ENCODE measurements at regions not wholly inside any gene's neighbourhood (a gene's known extent, or its start where the extent isn't known, plus 50 kb on each side); places are given as distances from the start of the nearest gene placed in this dataset.

GRCh38 chr1:56297904-56298303 is 281.5 kb downstream of the PLPP3 start (continued):
- TF ChIP-seq EZH2 (conservative IDR thresholded peaks at IDR 0.05; ENCODE audit: low read depth, low read length) (no peak), PRPF4 (IDR thresholded peaks at IDR 0.05; ENCODE audit: low read depth, low read length, poor library complexity, severe bottlenecking) (no peak), HDAC6 (IDR thresholded peaks at IDR 0.05; ENCODE audit: low read depth, low read length) (no peak), HNF4A (CRISPR knock-in tag; IDR thresholded peaks at IDR 0.05) (peak; percentile 85), KAT2B (IDR thresholded peaks at IDR 0.05; ENCODE audit: borderline replicate concordance, low read depth, low read length) (no peak), RBFOX2 (IDR thresholded peaks at IDR 0.05; ENCODE audit: low read depth, low read length) (no peak), ZBTB7A (CRISPR knock-in tag; IDR thresholded peaks at IDR 0.05) (no peak), FOXA1 (IDR thresholded peaks at IDR 0.05) (no peak), FOXA1 (CRISPR knock-in tag; IDR thresholded peaks at IDR 0.05) (peak; percentile 78), MEIS2 (CRISPR knock-in tag; IDR thresholded peaks at IDR 0.05) (0 out of 2 replicates have a peak, but pooled peaks have one; percentile 27), HDAC2 (CRISPR knock-in tag; IDR thresholded peaks at IDR 0.05) (peak; percentile 22; the same call in 1 of the 2 replicates), GLI4 (CRISPR knock-in tag; IDR thresholded peaks at IDR 0.05; ENCODE audit: borderline replicate concordance) (no peak), ZNF766 (CRISPR knock-in tag; IDR thresholded peaks at IDR 0.05; ENCODE audit: borderline replicate concordance) (0 out of 2 replicates have a peak, but pooled peaks have one; percentile 72), EP300 (IDR thresholded peaks at IDR 0.05; ENCODE audit: low read depth in 2 of 2, low read length in 2 of 2) (peak in 1 of 2 experiments; percentile 74; a peak in 1 of 4 replicates), EP300 (CRISPR knock-in tag; IDR thresholded peaks at IDR 0.05; ENCODE audit: borderline replicate concordance) (no peak), ZNF800 (CRISPR knock-in tag; IDR thresholded peaks at IDR 0.05) (no peak), TRIM24 (CRISPR knock-in tag; IDR thresholded peaks at IDR 0.05) (no peak), FIP1L1 (IDR thresholded peaks at IDR 0.05; ENCODE audit: borderline replicate concordance, insufficient read depth, low read depth, low read length) (no peak), MTF1 (CRISPR knock-in tag; IDR thresholded peaks at IDR 0.05) (no peak), CREB3 (CRISPR knock-in tag; IDR thresholded peaks at IDR 0.05) (no peak), KDM3A (CRISPR knock-in tag; IDR thresholded peaks at IDR 0.05; ENCODE audit: low read depth) (no peak), ISL2 (CRISPR knock-in tag; IDR thresholded peaks at IDR 0.05) (peak; percentile 73), RCOR2 (CRISPR knock-in tag; IDR thresholded peaks at IDR 0.05) (0 out of 2 replicates have a peak, but pooled peaks have one; percentile 22), TGIF2 (CRISPR knock-in tag; IDR thresholded peaks at IDR 0.05) (no peak)
- TF ChIP-seq, protein P1, sequence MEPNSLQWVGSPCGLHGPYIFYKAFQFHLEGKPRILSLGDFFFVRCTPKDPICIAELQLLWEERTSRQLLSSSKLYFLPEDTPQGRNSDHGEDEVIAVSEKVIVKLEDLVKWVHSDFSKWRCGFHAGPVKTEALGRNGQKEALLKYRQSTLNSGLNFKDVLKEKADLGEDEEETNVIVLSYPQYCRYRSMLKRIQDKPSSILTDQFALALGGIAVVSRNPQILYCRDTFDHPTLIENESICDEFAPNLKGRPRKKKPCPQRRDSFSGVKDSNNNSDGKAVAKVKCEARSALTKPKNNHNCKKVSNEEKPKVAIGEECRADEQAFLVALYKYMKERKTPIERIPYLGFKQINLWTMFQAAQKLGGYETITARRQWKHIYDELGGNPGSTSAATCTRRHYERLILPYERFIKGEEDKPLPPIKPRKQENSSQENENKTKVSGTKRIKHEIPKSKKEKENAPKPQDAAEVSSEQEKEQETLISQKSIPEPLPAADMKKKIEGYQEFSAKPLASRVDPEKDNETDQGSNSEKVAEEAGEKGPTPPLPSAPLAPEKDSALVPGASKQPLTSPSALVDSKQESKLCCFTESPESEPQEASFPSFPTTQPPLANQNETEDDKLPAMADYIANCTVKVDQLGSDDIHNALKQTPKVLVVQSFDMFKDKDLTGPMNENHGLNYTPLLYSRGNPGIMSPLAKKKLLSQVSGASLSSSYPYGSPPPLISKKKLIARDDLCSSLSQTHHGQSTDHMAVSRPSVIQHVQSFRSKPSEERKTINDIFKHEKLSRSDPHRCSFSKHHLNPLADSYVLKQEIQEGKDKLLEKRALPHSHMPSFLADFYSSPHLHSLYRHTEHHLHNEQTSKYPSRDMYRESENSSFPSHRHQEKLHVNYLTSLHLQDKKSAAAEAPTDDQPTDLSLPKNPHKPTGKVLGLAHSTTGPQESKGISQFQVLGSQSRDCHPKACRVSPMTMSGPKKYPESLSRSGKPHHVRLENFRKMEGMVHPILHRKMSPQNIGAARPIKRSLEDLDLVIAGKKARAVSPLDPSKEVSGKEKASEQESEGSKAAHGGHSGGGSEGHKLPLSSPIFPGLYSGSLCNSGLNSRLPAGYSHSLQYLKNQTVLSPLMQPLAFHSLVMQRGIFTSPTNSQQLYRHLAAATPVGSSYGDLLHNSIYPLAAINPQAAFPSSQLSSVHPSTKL (CRISPR knock-in tag; IDR thresholded peaks at IDR 0.05) = peak; percentile 54; the same call in 1 of the 2 replicates
- TF ChIP-seq, protein P2, sequence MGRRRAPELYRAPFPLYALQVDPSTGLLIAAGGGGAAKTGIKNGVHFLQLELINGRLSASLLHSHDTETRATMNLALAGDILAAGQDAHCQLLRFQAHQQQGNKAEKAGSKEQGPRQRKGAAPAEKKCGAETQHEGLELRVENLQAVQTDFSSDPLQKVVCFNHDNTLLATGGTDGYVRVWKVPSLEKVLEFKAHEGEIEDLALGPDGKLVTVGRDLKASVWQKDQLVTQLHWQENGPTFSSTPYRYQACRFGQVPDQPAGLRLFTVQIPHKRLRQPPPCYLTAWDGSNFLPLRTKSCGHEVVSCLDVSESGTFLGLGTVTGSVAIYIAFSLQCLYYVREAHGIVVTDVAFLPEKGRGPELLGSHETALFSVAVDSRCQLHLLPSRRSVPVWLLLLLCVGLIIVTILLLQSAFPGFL (CRISPR knock-in tag; IDR thresholded peaks at IDR 0.05) = no peak
